ENCODE measurements at regions not wholly inside any gene's neighbourhood (a gene's known extent, or its start where the extent isn't known, plus 50 kb on each side); places are given as distances from the start of the nearest gene placed in this dataset.

- BruUV-seq (replicated peaks) = no TSS peak
- no peak for FAIRE-seq
- SMC1A ChIA-PET (ENCODE audit: uncharacterized antibody, unreplicated experiment) = no interaction called here
- RAD21 ChIA-PET (ENCODE audit: unreplicated experiment) = no interaction called here
- Histone ChIP-seq H3K9me3 (replicated peaks; ENCODE audit: control insufficient read depth, insufficient read depth, low read length) (no peaks in the 10 kb centered on the region), H3K27ac (ENCODE audit: control insufficient read depth, insufficient read depth) (no peak overlapping the region), H3K4me1 (ENCODE audit: control insufficient read depth, insufficient read depth, low read length) (no peaks in the 10 kb centered on the region), H3K9ac (ENCODE audit: control insufficient read depth, insufficient read depth, low read length) (no peak overlapping the region), H3K4me3 (no peak overlapping the region), H3K4me2 (ENCODE audit: control insufficient read depth, insufficient read depth) (no peak overlapping the region), H3K36me3 (ENCODE audit: control insufficient read depth in 2 of 2, insufficient read depth in 2 of 2, low read length in 1 of 2) (no peaks in the 10 kb centered on the region), H2AFZ (ENCODE audit: control insufficient read depth, low read depth, low read length) (no peak overlapping the region), H3K27me3 (replicated peaks in 1 of 2; ENCODE audit: control insufficient read depth in 2 of 2, insufficient read depth in 2 of 2, low read length in 1 of 2) (no peaks in the 10 kb centered on the region), H3K79me2 (ENCODE audit: control insufficient read depth, insufficient read depth, low read length) (no peaks in the 10 kb centered on the region), H4K20me1 (ENCODE audit: control insufficient read depth, insufficient read depth) (no peaks in the 10 kb centered on the region)
- intact Hi-C loops (cut with micrococcal nuclease; ENCODE audit: unreplicated experiment) (no loop called here), in situ Hi-C loops (cut with MboI) (no loop called here)
- WGBS (ENCODE audit: insufficient coverage, insufficient replicate concordance, low lambda C conversion rate, missing lambda C conversion rate) = 50% methylated on average over 1 of the region's 1 CpG
- TF ChIP-seq STAT3 (IDR thresholded peaks at IDR 0.05; ENCODE audit: low read depth, low read length) (no peak), IRF3 (IDR thresholded peaks at IDR 0.05) (no peak)
- CTCF ChIA-PET = no interaction called here
- DNase-seq (ENCODE audit: low read depth, low spot score) = no peak
- POLR2A ChIA-PET = no interaction called here
- no peak for ATAC-seq
Observed at GRCh38 chr14:87468531-87468930, 524.5 kb downstream of the GALC start.

- no peak overlapping the region for H3K4me2 ChIP-seq (ENCODE audit: control insufficient read depth, insufficient read depth)
- CTCF ChIA-PET = no interaction called here
- ATAC-seq (no peak), FAIRE-seq (no peak), DNase-seq (ENCODE audit: low read depth, low spot score) (no peak)
- H3K36me3 ChIP-seq (ENCODE audit: control insufficient read depth in 2 of 2, insufficient read depth in 2 of 2, low read length in 1 of 2) = no peaks in the 10 kb centered on the region
- H3K4me3 ChIP-seq = no peak overlapping the region
- 7% methylated on average over 1 of the region's 1 CpG for WGBS (ENCODE audit: insufficient coverage, insufficient replicate concordance, low lambda C conversion rate, missing lambda C conversion rate)
- H3K79me2 ChIP-seq (ENCODE audit: control insufficient read depth, insufficient read depth, low read length) = no peaks in the 10 kb centered on the region
- H2AFZ ChIP-seq (ENCODE audit: control insufficient read depth, low read depth, low read length) = no peak overlapping the region
- BruUV-seq (replicated peaks) = no TSS peak
- H3K9ac ChIP-seq (ENCODE audit: control insufficient read depth, insufficient read depth, low read length) = no peak overlapping the region
- in situ Hi-C loops (cut with MboI) = no loop called here
- H3K27me3 ChIP-seq (replicated peaks in 1 of 2; ENCODE audit: control insufficient read depth in 2 of 2, insufficient read depth in 2 of 2, low read length in 1 of 2) = no peaks in the 10 kb centered on the region
- RAD21 ChIA-PET (ENCODE audit: unreplicated experiment) = no interaction called here
- intact Hi-C loops (cut with micrococcal nuclease; ENCODE audit: unreplicated experiment) = no loop called here
- SMC1A ChIA-PET (ENCODE audit: uncharacterized antibody, unreplicated experiment) = no interaction called here
- no peak overlapping the region for H3K27ac ChIP-seq (ENCODE audit: control insufficient read depth, insufficient read depth)
- no peaks in the 10 kb centered on the region for H3K4me1 ChIP-seq (ENCODE audit: control insufficient read depth, insufficient read depth, low read length)
- H3K9me3 ChIP-seq (replicated peaks; ENCODE audit: control insufficient read depth, insufficient read depth, low read length) = no peaks in the 10 kb centered on the region
- POLR2A ChIA-PET = no interaction called here
- TF ChIP-seq CHD1 (IDR thresholded peaks at IDR 0.05; ENCODE audit: low read depth, low read length) (no peak), CREB1 (IDR thresholded peaks at IDR 0.05; ENCODE audit: low read depth) (no peak), ZBTB4 (CRISPR knock-in tag; IDR thresholded peaks at IDR 0.05) (no peak), ZNF217 (IDR thresholded peaks at IDR 0.05) (no peak), ATF7 (IDR thresholded peaks at IDR 0.05; ENCODE audit: low read depth) (no peak), EP300 (IDR thresholded peaks at IDR 0.05; ENCODE audit: borderline replicate concordance in 1 of 2, control insufficient read depth in 1 of 2, low read depth in 2 of 2, low read length in 2 of 2) (no peak), WRNIP1 (IDR thresholded peaks at IDR 0.05; ENCODE audit: borderline replicate concordance, low read depth, low read length) (no peak), MEF2B (IDR thresholded peaks at IDR 0.05; ENCODE audit: partially characterized antibody, poor library complexity, severe bottlenecking) (no peak), KLF5 (IDR thresholded peaks at IDR 0.05; ENCODE audit: partially characterized antibody) (no peak), SPI1 (IDR thresholded peaks at IDR 0.05; ENCODE audit: borderline replicate concordance, insufficient read depth, low read depth, low read length) (no peak), SKIL (IDR thresholded peaks at IDR 0.05; ENCODE audit: low read depth, poor library complexity, severe bottlenecking) (no peak)
- no peaks in the 10 kb centered on the region for H4K20me1 ChIP-seq (ENCODE audit: control insufficient read depth, insufficient read depth)
Observed at GRCh38 chr14:87467578-87467977, 525.4 kb downstream of the GALC start.
